NB4 (cell line): ENCODE measurements at regions not wholly inside any gene's neighbourhood (a gene's known extent, or its start where the extent isn't known, plus 50 kb on each side); places are given as distances from the start of the nearest gene placed in this dataset.
"Not testable (repeated sequence)": the region's sequence is repeated elsewhere in the genome, so short reads cannot be mapped to it uniquely, and the experiment has no call there.

Experiments
- CTCF ChIP-seq: IDR thresholded peaks from one replicate; pipeline ENCODE4 v1.5.1; 2012; ENCODE audit warnings: low read depth, low read length
- MYC ChIP-seq: IDR thresholded peaks from 2 replicates; pipeline ENCODE4 v1.6.1; 2011; ENCODE audit warnings: low read depth, low read length
- POLR2A ChIP-seq: IDR thresholded peaks from 2 replicates; pipeline ENCODE4 v1.6.1; 2011; ENCODE audit warnings: mild to moderate bottlenecking; ENCODE audit not compliant: insufficient read length; ENCODE audit errors: extremely low read depth

GRCh38 chr2:90287751-90288150 is 1596.3 kb downstream of the RPIA start:
- not testable (repeated sequence) for TF ChIP-seq POLR2A, CTCF, MYC
